HCT116 (cell line): ENCODE measurements at regions not wholly inside any gene's neighbourhood (a gene's known extent, or its start where the extent isn't known, plus 50 kb on each side); places are given as distances from the start of the nearest gene placed in this dataset.

ENCODE experiments used
- ATF3 ChIP-seq: IDR thresholded peaks from 2 replicates; pipeline ENCODE4 v1.6.1; 2012
- CTCF ChIP-seq, 3 experiments: fragments of 200-600 bp in 1 of 3; sonication (generic) in 1 of 3; IDR thresholded peaks in 2 of 3; conservative IDR thresholded peaks in 1 of 3; 2 replicates each; pipeline ENCODE4 v1.5.1; 2012 to 2017; ENCODE audit warnings: low read depth in 2 of 3, low read length in 2 of 3, antibody characterized with exemption in 1 of 3, borderline replicate concordance in 1 of 3, control low read depth in 1 of 3, mild to moderate bottlenecking in 1 of 3, mixed read lengths in 1 of 3, mixed run types in 1 of 3, moderate library complexity in 1 of 3; ENCODE audit not compliant: insufficient read depth in 1 of 3
- EZH2 ChIP-seq: fragments of 200-600 bp; sonication (generic); IDR thresholded peaks from 2 replicates; pipeline ENCODE4 v1.6.1; 2017; ENCODE audit warnings: antibody characterized with exemption, mixed run types
- JUND ChIP-seq: IDR thresholded peaks from 2 replicates; pipeline ENCODE4 v1.6.1; 2012
- POLR2A ChIP-seq: IDR thresholded peaks from 2 replicates; pipeline ENCODE4 v1.7.0; 2011; ENCODE audit warnings: borderline replicate concordance; ENCODE audit not compliant: insufficient read depth, insufficient read length; ENCODE audit errors: extremely low read depth
- POLR2AphosphoS5 ChIP-seq: IDR thresholded peaks from 2 replicates; pipeline ENCODE4 v1.6.1; 2011; ENCODE audit warnings: mild to moderate bottlenecking, low read depth, low read length, moderate library complexity
- RAD21 ChIP-seq: IDR thresholded peaks from 2 replicates; pipeline ENCODE4 v1.6.1; 2012; ENCODE audit warnings: low read depth, mild to moderate bottlenecking
- REST ChIP-seq: IDR thresholded peaks from 2 replicates; pipeline ENCODE4 v1.6.1; 2012; ENCODE audit warnings: low read depth
- SP1 ChIP-seq: IDR thresholded peaks from 2 replicates; pipeline ENCODE4 v1.6.1; 2012; ENCODE audit warnings: low read depth
- YY1 ChIP-seq: IDR thresholded peaks from 2 replicates; pipeline ENCODE4 v1.6.1; 2011; ENCODE audit warnings: low read length, low read depth, moderate library complexity, mild to moderate bottlenecking; ENCODE audit not compliant: insufficient replicate concordance; ENCODE audit errors: extremely low read depth
- ZFX ChIP-seq: fragments of 450-650 bp; IDR thresholded peaks from 2 replicates; pipeline ENCODE4 v1.6.1; 2017

- TF ChIP-seq EZH2, result no peak
- no peak for TF ChIP-seq CTCF (IDR thresholded peaks at IDR 0.05 in 2 of 3, conservative IDR thresholded peaks at IDR 0.05 in 1 of 3; ENCODE audit: borderline replicate concordance in 1 of 3, insufficient read depth in 1 of 3, low read depth in 2 of 3, low read length in 2 of 3)
- TF ChIP-seq REST, result no peak
- TF ChIP-seq RAD21, result no peak
- TF ChIP-seq ATF3, result no peak
- no peak for TF ChIP-seq JUND
- TF ChIP-seq YY1, result no peak
- no peak for TF ChIP-seq ZFX
- no peak for TF ChIP-seq POLR2A
- TF ChIP-seq SP1, result no peak
- no peak for TF ChIP-seq POLR2AphosphoS5
These were observed 185.5 kb downstream of the FOXL1 start for GRCh38 chr16:86763819-86764218.
